ENCODE measurements at regions not wholly inside any gene's neighbourhood (a gene's known extent, or its start where the extent isn't known, plus 50 kb on each side); places are given as distances from the start of the nearest gene placed in this dataset.

DNA sequence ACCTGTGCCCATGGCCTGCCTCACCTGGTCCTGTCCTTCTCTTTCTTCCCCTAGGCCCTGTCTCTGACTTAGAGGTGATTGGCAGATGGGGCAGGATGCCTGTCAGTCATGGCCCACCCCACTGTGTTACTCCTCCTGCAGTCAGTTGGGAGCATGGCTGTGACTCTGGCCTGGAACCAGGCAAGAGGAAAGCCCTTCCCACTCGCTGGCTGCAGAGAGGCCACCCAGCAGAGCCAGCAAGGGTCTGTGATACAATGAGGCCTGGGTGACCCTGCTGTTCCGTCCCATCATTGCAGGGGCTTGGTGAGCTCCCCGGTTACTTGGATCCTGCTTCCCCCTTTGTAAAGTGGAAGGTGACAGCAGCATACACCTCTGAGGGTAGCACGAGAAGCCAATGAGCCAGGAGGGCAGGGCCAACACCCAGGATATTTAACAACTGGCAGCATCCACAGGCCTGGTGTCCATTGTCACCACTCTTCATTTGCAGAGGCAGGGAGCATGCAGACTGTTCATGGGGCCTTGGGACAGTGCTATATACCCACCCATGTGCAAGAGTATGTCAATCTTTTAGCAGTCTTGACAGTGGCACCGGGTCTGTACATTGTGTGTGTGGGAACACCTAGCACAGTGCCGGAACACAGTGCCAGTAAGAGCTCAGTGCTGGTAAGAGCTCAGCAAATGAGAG is 191.0 kb upstream of the C1orf174 start:
- DNase-seq = no peak

DNA sequence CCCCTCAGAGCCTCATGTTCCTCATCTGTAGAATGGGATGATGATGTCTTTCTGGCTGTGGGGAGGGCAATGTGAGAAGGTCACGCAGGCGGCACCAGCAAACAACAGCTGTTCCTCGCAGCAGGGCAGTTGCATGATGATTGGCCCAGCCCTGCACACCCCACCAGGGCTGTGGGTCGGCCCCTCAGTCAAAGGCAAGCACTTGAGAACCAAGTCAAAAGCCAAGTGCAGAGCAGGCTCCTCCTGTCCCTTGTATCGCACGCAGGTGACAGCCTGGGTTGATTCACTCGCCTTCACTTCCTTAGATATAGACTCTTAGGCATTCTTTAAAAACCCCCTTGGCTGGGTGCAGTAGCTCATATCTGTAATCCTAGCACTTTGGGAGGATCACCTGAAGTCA is 191.9 kb upstream of the C1orf174 start:
- no peak for DNase-seq

DNA sequence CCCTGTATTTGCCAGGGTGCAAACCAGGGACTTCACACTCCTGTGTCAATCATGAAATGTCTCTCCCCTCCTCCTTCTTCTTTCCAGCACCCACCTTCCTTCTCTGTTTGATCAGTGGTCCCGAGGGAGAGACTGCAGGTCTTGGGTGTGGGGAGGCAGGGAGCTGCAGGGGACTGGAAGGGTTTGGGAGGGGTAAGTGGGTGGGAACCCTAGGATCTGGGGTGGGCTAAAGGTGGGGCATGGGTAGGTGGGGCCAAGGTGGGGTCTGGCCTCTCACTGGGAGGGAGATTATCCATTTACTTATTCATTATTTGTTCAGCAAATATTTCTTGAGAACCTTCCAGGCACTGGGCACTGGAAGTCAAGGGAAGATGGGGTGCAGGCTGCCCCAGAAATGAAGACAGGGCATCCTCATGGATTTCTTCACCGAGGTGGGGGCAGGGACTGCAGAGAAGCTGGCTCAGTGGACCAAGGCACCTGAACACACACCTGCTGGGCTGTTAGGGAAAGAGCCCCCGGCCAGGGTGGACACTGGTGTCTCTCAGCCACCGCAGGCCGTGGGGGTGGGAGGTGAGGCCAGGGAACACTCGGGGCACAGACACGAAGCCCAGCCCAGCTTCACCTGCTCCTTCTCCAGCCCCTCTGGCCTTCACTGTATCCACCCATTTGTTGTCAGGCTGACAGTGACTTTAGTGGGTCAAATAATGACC is 193.9 kb upstream of the C1orf174 start:
- no peak for DNase-seq

DNA sequence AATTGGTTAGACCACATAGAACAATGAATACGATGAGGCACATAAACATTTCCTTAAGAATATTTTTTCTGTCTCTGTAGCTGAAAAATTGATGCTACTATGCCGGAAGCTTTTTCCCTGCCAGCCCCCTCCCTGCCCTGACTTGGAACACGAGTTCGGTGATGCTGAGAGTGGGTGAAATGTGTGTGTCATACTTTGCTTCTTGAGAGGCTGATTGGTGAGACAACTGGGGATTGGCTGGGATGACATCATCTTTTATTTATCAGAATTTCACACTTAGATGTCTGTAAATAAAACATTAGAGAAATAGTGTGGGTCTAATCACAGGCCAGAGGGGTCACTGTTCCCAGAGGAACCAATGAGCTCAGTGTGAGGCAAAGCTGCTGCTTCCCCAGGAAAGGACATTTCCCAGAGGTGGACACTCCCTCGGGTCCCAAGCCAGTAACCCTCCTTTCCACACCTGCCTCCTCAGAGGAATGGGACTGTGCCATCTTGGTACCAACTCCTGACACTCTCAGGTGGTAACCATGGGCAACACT is 195.4 kb upstream of the C1orf174 start:
- DNase-seq = no peak

DNA sequence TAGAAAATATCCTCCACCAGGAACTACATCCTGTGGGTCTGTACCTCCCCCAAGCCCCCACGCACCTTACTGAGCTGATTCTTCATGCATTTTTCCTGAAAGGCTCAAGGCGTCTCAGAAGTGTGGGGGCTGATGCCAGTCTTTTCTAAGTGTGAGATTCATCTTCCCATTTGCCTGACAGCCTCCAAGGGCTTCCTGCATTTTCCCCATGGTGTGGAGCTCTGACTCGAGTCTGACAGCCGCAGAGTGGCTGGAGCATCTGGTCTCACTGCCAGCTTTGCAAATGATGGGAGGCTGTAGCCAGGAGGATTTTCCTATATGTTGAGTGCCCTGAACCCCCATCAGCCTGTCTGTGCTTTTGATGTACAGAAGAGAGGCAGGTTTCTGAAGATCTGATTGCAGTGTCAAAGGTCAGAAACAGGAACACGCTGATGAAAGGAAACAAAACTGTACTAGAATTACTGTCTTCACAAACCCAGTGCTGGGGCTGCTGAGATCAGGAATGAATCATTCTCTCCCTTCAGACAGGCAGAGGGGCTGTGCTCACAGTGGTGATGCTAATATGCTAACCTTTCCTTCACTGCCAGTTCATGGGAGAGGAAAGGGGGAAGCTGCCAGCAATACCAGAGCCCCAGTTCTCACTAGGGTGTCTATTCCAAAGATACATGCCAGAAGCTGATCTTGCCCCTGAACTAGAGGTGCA is 201.5 kb upstream of the C1orf174 start:
- no peak for DNase-seq

DNA sequence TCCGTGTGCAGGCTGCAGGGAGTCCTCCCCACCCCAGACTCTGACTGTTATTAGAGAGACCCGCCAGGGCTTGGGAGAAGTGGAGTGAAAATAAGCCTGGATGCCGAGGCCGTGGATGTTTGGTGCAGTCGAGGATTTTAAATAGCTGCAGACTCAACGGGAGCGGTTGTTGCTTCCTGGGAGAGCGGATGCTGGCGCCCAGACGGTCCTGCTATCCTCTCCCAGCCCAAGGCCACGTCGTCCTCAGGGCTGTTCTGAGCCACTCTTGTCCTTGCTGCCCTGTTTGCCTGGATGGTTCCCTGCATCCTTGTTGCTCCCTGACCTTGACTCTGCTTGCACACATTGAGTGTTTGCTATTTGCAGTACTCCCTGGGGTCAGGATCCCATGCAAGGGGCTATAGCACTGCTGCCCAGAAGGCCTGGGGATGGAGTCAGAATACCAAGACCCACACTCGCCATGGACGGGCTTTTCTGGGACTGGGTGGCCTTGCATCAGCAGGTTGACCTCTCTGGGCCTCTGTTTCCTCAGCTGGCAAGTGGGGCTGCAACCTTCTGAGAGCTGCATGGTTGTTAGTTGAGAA is 205.3 kb upstream of the C1orf174 start:
- no peak for DNase-seq

DNA sequence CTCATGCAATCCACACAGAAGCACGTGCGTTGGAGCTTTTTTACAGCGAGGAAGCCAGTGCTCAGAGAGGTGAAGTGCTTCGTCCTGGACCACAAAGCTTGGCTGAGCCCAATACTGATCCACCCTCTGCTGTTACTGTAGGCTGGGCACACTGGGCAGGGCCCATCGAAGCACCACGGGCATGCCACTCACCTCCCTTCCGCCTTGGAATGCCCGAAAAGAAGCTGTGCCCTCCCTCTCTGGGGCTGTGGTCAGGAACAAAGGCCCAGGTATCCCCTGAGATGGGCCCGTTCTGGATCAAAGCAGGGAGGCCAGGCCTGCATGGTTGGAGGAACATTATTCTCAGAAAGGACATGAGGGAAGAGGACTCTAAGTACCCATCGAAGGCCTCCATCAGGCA is 206.7 kb upstream of the C1orf174 start:
- DNase-seq = no peak

DNA sequence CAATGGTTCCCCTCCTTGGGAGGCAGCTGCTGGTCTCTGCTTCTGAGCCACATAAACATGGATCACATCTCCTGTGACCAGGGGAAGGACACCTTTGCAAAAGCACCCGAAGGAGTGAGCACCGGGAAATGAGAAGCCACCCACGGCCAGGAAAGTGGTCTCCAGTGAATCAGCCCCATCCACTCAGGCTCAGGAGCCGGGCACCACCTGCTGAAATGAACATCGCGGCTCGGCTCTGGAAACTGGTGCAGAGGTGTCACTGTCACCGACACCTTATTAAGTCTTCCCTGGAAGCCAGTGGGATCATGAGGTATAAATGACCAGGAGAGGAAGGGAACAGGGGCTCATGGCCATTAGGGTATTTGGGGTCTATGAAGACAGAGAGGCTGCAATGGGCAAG is 207.2 kb upstream of the C1orf174 start:
- no peak for DNase-seq

DNA sequence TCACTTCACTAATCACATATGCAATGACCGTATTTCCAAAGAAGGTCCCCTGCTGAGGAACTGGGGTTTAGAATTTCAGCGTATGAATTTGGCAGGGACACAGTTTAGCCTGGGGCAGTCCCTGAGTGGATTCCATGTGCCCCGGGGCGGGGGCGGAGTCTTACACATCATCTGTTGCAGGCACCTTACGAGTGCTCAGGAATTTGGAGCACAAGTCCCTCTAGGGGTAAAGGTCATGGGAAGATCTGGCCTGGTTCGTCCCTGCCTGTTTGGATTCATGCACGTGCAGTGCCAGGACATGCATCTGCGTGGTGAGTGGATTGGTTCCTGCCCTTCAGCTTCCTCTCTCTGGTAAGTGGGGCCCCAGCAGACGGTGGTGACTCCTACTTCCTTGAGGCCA is 208.3 kb upstream of the C1orf174 start:
- DNase-seq = no peak

DNA sequence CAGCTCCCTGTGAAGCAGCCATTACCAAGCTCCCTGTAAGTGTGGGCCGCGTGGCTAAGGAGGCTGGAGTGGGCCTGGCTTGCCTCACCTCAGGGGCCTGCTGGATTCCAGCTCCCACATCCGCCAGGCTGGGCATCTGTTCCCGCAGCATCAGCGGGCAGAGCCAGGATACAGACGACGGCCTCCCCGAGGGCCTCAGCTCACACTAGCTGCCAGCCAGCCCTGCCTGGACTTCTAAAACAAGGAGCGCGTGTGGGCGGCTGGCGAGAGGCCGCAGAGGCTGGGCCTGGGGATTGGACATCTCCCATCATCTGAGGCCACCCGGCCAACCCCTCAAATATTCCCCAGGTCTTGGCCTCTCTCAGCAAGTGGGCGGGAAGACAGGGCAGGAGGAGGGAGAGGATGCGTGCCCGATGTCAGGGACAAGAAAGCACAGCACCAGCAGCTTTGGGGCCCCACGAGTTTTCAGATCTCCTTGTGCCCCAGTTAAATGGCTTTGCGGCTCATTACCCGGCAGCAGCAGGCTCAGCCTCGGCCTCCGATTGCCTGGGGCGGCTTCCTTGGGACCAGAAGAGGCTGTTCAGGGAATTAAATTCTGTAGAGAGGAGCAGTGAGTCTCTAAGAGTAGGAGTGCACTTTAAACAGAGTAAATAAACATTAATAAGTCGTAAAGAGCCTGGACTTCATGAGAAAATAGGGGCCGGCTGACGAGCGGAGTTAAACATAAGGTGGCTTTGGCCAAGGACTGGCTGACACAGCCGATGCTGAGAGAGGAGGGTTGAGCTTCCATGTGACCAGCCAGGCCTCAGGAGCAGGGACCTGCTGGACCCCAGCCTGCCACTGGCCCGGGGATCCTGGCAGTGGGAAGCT is 208.9 kb upstream of the C1orf174 start:
- no peak for DNase-seq

DNA sequence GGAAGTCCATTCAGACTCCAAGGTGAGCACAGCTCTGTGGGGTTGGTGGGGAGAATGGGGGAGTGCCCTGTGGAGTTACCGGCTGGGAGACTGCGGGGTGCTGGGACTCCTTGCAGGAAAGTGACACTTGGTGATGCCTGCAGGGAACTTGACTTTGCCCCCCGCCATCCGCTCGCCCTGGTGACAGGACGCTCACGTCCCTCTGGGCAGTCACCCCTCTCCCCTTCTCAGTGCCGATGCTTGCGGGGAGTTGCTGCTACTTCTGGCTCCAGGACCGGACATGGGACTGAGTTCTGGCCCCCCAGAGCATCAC is 209.5 kb upstream of the C1orf174 start:
- DNase-seq = no peak

DNA sequence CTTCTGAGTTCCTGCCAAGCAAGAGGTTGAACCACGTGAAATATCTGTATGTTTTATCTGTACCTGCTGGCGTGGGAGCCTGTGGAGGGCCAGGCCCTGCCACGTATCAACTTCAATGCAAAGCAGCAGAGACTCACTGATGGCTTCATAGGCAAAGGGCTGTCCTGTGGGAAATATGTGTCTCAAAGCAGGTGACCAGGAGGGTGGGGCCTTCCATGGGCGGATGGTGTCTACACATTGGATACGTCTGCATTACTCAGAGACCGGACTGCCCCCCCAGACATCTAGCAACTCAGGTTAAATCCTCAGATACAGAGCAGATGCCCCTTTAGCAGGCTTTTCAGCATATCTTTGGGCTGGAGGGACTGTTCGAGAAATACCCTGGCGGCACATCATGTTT is 210.8 kb upstream of the C1orf174 start:
- DNase-seq = no peak

DNA sequence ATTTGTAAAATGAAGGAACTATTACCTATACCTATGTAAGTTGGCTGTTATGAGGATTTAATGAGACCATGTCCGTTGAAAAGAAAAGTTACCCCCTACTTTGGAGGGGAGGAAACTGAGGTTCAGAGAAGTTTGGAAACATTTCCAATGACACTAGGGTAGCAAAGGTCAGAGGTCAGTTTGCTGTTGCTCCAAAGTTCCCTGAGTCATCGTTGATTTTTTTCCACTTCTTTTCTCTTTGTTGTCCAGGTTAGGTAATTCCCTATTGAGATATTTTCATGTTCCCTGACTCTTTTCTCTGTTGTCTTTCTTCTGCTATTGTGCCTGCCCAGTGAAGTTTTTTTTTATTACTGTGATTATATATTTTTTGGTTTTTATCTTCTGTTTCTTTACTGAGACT is 213.8 kb upstream of the C1orf174 start:
- DNase-seq = no peak

DNA sequence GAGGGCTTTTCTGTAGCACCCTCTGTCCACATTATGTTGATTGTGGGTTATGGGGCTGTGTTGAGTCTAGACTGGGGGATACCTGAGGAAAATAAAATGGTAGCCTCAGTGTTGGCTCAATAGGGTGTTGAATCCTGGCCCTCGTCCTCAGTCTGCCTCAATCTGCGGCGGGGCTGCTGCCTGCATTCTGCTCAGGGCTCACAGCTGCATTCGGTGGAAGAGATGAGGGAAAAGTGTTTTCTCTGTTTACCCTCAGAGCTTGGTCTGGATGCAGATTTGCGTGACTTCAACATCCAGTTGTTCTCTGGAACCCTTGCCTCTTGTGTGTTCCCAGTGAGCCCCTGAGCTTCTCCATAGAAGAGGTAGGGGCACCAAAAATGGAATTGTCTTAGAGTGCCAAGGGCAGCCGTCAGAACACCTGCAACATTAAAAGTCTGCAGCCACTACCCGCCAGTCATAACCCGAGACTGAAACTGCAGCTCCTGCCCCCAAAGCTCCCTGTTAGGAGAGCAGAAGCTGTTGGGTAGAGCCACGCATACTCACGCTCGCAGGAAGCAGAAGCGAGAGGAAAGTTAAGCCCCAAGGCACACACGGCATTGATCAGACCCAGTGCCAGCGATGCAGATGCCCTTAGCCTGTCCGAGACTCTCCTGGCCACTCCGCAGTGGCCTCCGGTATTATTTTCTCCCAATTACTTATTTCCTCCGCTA is 215.3 kb upstream of the C1orf174 start:
- no peak for DNase-seq

DNA sequence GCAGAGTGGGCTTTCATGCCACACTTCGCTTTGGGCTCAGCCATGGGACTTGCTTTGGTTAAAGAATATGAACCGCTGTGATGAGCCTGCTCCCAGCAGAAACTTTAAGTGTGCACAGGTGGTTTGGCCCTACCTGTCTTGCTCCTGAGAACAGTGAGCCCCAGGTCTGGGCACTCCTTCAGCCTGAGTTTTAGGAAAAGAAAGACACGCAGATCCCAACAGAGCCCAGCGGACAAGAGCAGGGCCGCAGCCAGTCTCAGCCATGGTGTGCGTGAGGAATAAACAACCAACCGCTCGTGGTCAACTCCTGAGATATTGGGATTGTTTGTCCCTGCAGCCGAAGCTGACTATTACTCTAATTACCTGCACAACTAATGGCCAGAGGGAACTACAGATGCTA is 217.1 kb upstream of the C1orf174 start:
- DNase-seq = no peak

DNA sequence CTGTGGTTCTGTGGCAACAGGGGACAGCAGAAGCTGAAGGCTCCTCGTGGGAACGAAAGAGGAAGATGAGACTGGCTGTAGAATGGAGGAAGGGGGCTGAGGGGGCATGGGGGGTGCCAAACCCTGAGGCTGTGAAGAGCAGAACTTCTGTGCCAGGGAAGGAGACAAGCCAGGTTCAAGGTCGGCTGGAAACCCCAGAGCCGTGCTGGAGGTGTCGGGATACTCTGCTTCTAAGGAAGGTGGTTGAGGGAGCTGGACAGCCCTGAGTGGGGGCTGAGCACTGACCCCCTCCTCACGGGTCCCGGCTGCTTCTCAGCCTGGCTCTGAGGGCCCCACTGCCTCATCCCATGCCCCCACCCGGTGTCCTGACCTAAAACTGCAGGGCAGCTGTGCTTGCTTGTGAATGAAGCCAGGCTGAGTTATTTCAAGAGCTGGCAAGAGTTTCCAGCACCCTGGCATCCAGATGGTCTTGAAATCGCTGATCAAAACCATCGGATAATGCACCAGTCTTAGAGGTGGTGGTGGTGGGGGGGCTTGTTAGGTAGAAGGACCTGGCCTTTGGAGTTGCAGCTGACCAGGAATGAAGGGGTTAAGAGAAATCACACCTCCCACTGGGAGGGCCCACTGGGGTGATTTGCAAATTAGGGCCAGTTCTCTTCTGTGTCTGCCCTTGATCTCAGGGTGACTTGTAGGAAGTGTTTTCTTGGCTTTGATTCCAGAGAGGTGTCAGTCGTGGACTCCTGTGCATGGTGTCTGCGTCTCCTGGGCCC is 218.9 kb upstream of the C1orf174 start:
- no peak for DNase-seq

DNA sequence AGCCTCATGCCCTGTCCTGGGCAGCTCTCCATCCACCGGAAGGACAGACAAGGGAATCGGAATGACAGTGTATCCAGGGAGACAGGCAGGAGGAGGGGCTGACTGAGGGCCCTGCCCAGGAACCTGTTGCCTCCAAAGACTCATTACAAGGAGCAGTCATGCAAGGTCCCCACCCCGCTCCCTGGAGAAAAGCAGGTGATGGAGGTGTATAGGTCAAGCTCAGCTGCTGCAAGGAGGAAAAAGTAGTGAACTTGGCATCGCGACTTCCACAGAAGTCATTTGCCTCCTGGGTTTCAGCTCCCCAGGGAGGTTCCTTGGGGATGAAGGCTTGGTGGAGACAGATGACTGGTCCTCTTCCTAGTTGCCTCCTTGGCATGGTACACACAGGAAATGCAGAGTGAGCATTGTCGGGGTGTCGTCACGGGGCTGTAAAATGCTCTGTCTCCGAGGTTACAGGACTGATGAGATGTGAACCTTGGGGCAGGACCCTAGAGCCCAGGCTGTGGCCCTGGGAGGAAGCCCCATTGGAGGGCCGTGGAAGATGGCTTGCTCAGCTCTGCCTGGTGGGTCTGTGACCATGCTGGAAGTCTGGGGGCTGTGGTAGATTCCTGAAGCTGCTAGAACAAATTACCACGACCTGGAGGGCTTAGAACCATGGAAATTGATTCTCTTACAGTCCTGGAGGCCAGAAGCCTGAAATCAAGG is 219.6 kb upstream of the C1orf174 start:
- no peak for DNase-seq

DNA sequence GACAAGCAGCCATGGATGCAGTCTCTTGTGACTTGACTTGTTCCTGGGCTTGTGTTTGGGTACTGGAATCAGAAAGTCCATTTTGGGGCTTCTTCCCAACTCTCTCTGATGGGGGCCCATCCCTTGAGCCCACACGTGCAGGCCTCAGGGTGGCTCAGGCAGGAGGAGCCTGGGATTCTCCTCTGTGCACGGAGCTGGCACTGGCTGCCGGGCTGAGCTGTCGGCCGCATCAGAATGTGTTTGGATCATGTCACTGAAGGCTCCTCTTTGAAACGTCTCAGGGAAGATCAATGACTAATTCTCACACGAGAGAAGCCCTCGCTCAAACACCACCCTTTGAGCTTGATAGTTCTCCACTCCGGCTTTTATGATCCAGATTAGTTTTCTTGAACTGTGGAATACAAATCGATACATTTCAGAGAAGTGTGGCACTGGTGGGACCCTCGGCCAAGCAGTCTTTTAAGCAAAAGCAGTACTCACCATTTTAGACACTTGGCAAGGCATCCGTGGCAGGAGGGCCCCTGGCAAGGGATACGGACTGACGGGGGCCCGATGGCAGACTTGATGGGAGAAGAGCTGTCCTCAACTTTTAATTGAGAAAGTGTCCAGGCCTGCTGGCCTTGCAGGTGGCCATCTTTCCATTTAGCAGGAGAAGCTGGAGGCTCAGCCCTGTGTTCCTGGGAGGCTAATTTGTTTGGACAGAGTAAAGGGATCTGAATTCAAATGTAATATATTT is 220.7 kb upstream of the C1orf174 start:
- no peak for DNase-seq

DNA sequence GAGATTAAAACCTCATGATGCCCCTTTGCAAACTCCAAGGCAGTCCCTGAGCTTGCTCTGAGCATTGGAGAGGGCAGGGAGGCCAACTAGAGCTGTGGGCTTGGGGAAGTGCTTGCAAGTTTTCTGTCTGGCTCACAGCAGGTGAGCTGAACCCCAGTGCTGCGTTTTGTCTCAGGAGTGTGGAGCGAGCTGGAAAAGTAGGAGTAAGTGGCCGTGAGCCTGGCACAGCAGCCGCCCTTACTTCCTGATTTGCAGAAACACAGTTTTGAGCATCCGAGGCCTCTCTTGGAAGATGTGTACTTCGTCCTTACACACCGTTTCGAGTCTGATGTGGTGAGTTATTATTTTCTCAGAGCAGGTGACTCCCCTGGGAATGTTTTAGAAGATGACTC is 221.2 kb upstream of the C1orf174 start:
- DNase-seq = no peak
